ENCODE measurements at regions not wholly inside any gene's neighbourhood (a gene's known extent, or its start where the extent isn't known, plus 50 kb on each side); places are given as distances from the start of the nearest gene placed in this dataset.

DNA sequence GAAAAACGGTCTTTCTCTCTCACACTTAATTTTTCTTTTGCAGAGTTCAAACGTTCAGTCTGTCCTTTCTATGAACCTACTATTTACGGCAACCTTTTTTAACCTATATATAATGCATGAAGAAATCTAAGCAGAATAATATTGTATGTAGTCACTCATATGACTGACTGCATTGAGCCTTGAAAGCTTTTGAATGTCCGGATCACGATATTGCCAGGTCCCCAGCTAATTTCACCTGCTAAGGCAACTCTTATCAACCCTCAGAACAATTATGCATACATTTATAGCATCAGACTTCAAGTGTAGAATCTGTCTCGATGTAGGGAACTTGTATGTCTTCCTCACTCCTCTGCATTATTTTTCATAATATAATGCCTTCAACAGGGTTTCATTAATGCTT lies 1083.8 kb upstream of the KLHL29 start:
- Histone ChIP-seq H2AFZ (replicated peaks) (no peak overlapping the region), H3K9ac (no peak overlapping the region), H3K79me2 (ENCODE audit: low read depth) (no peaks in the 10 kb centered on the region), H3K27ac (no peak overlapping the region), H4K20me1 (ENCODE audit: low read depth) (no peaks in the 10 kb centered on the region), H3K36me3 (no peaks in the 10 kb centered on the region), H3F3A (ENCODE audit: low read depth) (no peaks in the 10 kb centered on the region), H3K4me3 (no peak overlapping the region), H3K27me3 (no peaks in the 10 kb centered on the region), H3K4me2 (no peak overlapping the region), H3K4me1 (no peaks in the 10 kb centered on the region), H3K9me3 (ENCODE audit: low read depth) (no peaks in the 10 kb centered on the region)
- no peak overlapping the region for H3K27ac Mint-ChIP-seq
- peaks cover 8% of the 10 kb centered on the region for H3K9me3 Mint-ChIP-seq
- TF ChIP-seq EZH2 (IDR thresholded peaks at IDR 0.05) = no peak
- TF ChIP-seq, protein P1, sequence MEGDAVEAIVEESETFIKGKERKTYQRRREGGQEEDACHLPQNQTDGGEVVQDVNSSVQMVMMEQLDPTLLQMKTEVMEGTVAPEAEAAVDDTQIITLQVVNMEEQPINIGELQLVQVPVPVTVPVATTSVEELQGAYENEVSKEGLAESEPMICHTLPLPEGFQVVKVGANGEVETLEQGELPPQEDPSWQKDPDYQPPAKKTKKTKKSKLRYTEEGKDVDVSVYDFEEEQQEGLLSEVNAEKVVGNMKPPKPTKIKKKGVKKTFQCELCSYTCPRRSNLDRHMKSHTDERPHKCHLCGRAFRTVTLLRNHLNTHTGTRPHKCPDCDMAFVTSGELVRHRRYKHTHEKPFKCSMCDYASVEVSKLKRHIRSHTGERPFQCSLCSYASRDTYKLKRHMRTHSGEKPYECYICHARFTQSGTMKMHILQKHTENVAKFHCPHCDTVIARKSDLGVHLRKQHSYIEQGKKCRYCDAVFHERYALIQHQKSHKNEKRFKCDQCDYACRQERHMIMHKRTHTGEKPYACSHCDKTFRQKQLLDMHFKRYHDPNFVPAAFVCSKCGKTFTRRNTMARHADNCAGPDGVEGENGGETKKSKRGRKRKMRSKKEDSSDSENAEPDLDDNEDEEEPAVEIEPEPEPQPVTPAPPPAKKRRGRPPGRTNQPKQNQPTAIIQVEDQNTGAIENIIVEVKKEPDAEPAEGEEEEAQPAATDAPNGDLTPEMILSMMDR (IDR thresholded peaks at IDR 0.05) = no peak
- no peak for TF ChIP-seq EZH2phosphoT487 (IDR thresholded peaks at IDR 0.05)
- no peaks in the 10 kb centered on the region for H3K27me3 Mint-ChIP-seq (ENCODE audit: insufficient read depth, low read depth)
- no peak overlapping the region for H3K4me3 Mint-ChIP-seq
- DNase-seq (ENCODE audit: low spot score) = no peak
- no peaks in the 10 kb centered on the region for H3K4me1 Mint-ChIP-seq
- H3K36me3 Mint-ChIP-seq = no peaks in the 10 kb centered on the region

GRCh38 chr2:22326250-22326649 lies 1058.7 kb upstream of the KLHL29 start:
- Histone ChIP-seq H3K4me3 (no peak overlapping the region), H3K4me2 (no peak overlapping the region), H3K27me3 (no peaks in the 10 kb centered on the region), H2AFZ (replicated peaks) (no peak overlapping the region), H3K27ac (no peak overlapping the region), H3K9ac (no peak overlapping the region), H3F3A (ENCODE audit: low read depth) (no peaks in the 10 kb centered on the region), H4K20me1 (ENCODE audit: low read depth) (no peaks in the 10 kb centered on the region), H3K36me3 (no peaks in the 10 kb centered on the region), H3K4me1 (peaks cover 13% of the 10 kb centered on the region), H3K9me3 (ENCODE audit: low read depth) (no peaks in the 10 kb centered on the region), H3K79me2 (ENCODE audit: low read depth) (no peaks in the 10 kb centered on the region)
- Mint-ChIP-seq H3K9me3 (peaks cover 11% of the 10 kb centered on the region), H3K4me3 (no peak overlapping the region), H3K4me1 (peaks cover 16% of the 10 kb centered on the region), H3K27me3 (ENCODE audit: insufficient read depth, low read depth) (no peaks in the 10 kb centered on the region), H3K36me3 (no peaks in the 10 kb centered on the region), H3K27ac (no peak overlapping the region)
- no peak for DNase-seq (ENCODE audit: low spot score)
- TF ChIP-seq, protein P1 (IDR thresholded peaks at IDR 0.05) = no peak
- TF ChIP-seq EZH2phosphoT487 (IDR thresholded peaks at IDR 0.05) (no peak), EZH2 (IDR thresholded peaks at IDR 0.05) (no peak)

- Histone ChIP-seq H3K27me3 (no peaks in the 10 kb centered on the region), H3F3A (ENCODE audit: low read depth) (no peaks in the 10 kb centered on the region), H3K79me2 (ENCODE audit: low read depth) (no peaks in the 10 kb centered on the region), H3K36me3 (no peaks in the 10 kb centered on the region), H3K9me3 (ENCODE audit: low read depth) (no peaks in the 10 kb centered on the region), H3K4me2 (no peak overlapping the region), H3K4me1 (peaks cover 13% of the 10 kb centered on the region), H3K4me3 (no peak overlapping the region), H4K20me1 (ENCODE audit: low read depth) (no peaks in the 10 kb centered on the region), H3K27ac (no peak overlapping the region), H3K9ac (no peak overlapping the region), H2AFZ (replicated peaks) (no peak overlapping the region)
- DNase-seq (ENCODE audit: low spot score) = no peak
- no peaks in the 10 kb centered on the region for H3K27me3 Mint-ChIP-seq (ENCODE audit: insufficient read depth, low read depth)
- TF ChIP-seq EZH2 (IDR thresholded peaks at IDR 0.05) = no peak
- TF ChIP-seq EZH2phosphoT487 (IDR thresholded peaks at IDR 0.05) = no peak
- TF ChIP-seq, protein P1 (IDR thresholded peaks at IDR 0.05) = no peak
- no peak overlapping the region for H3K4me3 Mint-ChIP-seq
- peaks cover 16% of the 10 kb centered on the region for H3K4me1 Mint-ChIP-seq
- H3K9me3 Mint-ChIP-seq = peaks cover 5% of the 10 kb centered on the region
- no peaks in the 10 kb centered on the region for H3K36me3 Mint-ChIP-seq
- H3K27ac Mint-ChIP-seq = no peak overlapping the region
Observed at GRCh38 chr2:22329211-22330154, 1055.5 kb upstream of the KLHL29 start.
